ENCODE measurements at regions not wholly inside any gene's neighbourhood (a gene's known extent, or its start where the extent isn't known, plus 50 kb on each side); places are given as distances from the start of the nearest gene placed in this dataset.
"Not testable (repeated sequence)": the region's sequence is repeated elsewhere in the genome, so short reads cannot be mapped to it uniquely, and the experiment has no call there.

DNA sequence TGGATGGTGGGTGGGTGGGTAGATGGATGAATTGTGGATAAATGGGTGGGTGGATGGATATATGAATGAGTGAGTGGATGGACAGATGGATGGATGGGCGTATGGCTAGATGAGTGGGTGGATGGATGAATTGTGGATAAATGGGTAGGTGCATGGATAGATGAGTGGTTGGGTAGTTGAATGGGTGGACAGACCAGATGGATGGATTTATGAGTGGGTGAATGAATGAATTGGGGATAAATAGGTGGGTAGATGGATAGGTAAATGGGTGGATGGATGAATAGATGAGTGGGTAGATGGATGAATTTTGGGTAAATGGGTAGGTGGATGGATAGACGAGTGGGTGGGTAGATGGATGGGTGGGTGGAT is 108.7 kb downstream of the NPIPB11 start:
- DNase-seq; H3K27ac ChIP-seq (ENCODE audit: low read depth in 1 of 2, low read length in 2 of 2); H3K79me2 ChIP-seq (ENCODE audit: insufficient read depth, low read length); H2AFZ ChIP-seq (ENCODE audit: insufficient read depth, low read depth, low read length, poor library complexity, severe bottlenecking); H3K36me3 ChIP-seq (replicated peaks in 1 of 2; ENCODE audit: control insufficient read depth in 1 of 2, insufficient read depth in 2 of 2, low read length in 2 of 2); H3K27me3 Mint-ChIP-seq (ENCODE audit: low read depth in 3 of 3); H3K9ac ChIP-seq (ENCODE audit: insufficient read depth, low read length, poor library complexity, severe bottlenecking); H3K27me3 ChIP-seq (ENCODE audit: control insufficient read depth in 2 of 2, insufficient read depth in 2 of 2, low read length in 2 of 2); H3K9me3 Mint-ChIP-seq; H3K4me3 Mint-ChIP-seq; H3K9me3 ChIP-seq (replicated peaks in 1 of 2; ENCODE audit: control insufficient read depth in 1 of 2, insufficient read depth in 1 of 2, low read length in 2 of 2); H3K4me2 ChIP-seq (replicated peaks; ENCODE audit: extremely low read depth, low read length, poor library complexity, severe bottlenecking); H3K4me3 ChIP-seq (replicated peaks in 1 of 3; ENCODE audit: low read depth in 2 of 3, low read length in 3 of 3); intact Hi-C loops (cut with micrococcal nuclease); H4K20me1 ChIP-seq (ENCODE audit: insufficient read depth, low read length): not testable (repeated sequence)
- Mint-ChIP-seq H3K36me3 (peaks cover 18 to 20% of the 10 kb centered on the region in 2 donors), H3K27ac (peak overlapping the region in 1 of 7 donors; percentile 7), H3K4me1 (peaks cover 24% of the 10 kb centered on the region)
- 100% methylated on average over 1 of the region's 2 CpGs for WGBS (ENCODE audit: insufficient coverage)
- peaks cover 27 to 30% of the 10 kb centered on the region in 2 donors for H3K4me1 ChIP-seq (ENCODE audit: control insufficient read depth in 1 of 2, insufficient read depth in 2 of 2, low read length in 2 of 2)

GRCh38 chr16:29297144-29297808 is 109.2 kb downstream of the NPIPB11 start:
- intact Hi-C loops (cut with micrococcal nuclease): not testable (repeated sequence)
- peaks cover 13 to 15% of the 10 kb centered on the region in 2 donors for H3K36me3 Mint-ChIP-seq

GRCh38 chr16:29296176-29296575 is 110.3 kb downstream of the NPIPB11 start:
- H3K27ac Mint-ChIP-seq; H3K9me3 Mint-ChIP-seq; H3K79me2 ChIP-seq (ENCODE audit: insufficient read depth, low read length); H3K27me3 ChIP-seq (ENCODE audit: control insufficient read depth in 2 of 2, insufficient read depth in 2 of 2, low read length in 2 of 2); H3K4me3 ChIP-seq (replicated peaks in 1 of 3; ENCODE audit: low read depth in 2 of 3, low read length in 3 of 3); intact Hi-C loops (cut with micrococcal nuclease); H2AFZ ChIP-seq (ENCODE audit: insufficient read depth, low read depth, low read length, poor library complexity, severe bottlenecking); H3K9ac ChIP-seq (ENCODE audit: insufficient read depth, low read length, poor library complexity, severe bottlenecking); DNase-seq; H4K20me1 ChIP-seq (ENCODE audit: insufficient read depth, low read length); H3K36me3 ChIP-seq (replicated peaks in 1 of 2; ENCODE audit: control insufficient read depth in 1 of 2, insufficient read depth in 2 of 2, low read length in 2 of 2); H3K27ac ChIP-seq (ENCODE audit: low read depth in 1 of 2, low read length in 2 of 2); H3K27me3 Mint-ChIP-seq (ENCODE audit: low read depth in 3 of 3); H3K4me3 Mint-ChIP-seq; H3K4me2 ChIP-seq (replicated peaks; ENCODE audit: extremely low read depth, low read length, poor library complexity, severe bottlenecking); H3K9me3 ChIP-seq (replicated peaks in 1 of 2; ENCODE audit: control insufficient read depth in 1 of 2, insufficient read depth in 1 of 2, low read length in 2 of 2): not testable (repeated sequence)
- peaks cover 11 to 13% of the 10 kb centered on the region in 2 donors for H3K36me3 Mint-ChIP-seq
- peaks cover 29 to 31% of the 10 kb centered on the region in 2 donors for H3K4me1 ChIP-seq (ENCODE audit: control insufficient read depth in 1 of 2, insufficient read depth in 2 of 2, low read length in 2 of 2)
- peaks cover 27% of the 10 kb centered on the region for H3K4me1 Mint-ChIP-seq
- WGBS (ENCODE audit: insufficient coverage): 100% methylated on average over 8 of the region's 11 CpGs

More at GRCh38 chr16:29297144-29297808, 109.2 kb downstream of the NPIPB11 start:
- peak overlapping the region in 2 of 7 donors; percentile 34 to 59 for H3K27ac Mint-ChIP-seq
- not testable (repeated sequence) for DNase-seq; H3K4me2 ChIP-seq (replicated peaks; ENCODE audit: extremely low read depth, low read length, poor library complexity, severe bottlenecking); H3K9ac ChIP-seq (ENCODE audit: insufficient read depth, low read length, poor library complexity, severe bottlenecking); H3K36me3 ChIP-seq (replicated peaks in 1 of 2; ENCODE audit: control insufficient read depth in 1 of 2, insufficient read depth in 2 of 2, low read length in 2 of 2); H3K4me3 ChIP-seq (replicated peaks in 1 of 3; ENCODE audit: low read depth in 2 of 3, low read length in 3 of 3); H3K4me3 Mint-ChIP-seq; H3K9me3 ChIP-seq (replicated peaks in 1 of 2; ENCODE audit: control insufficient read depth in 1 of 2, insufficient read depth in 1 of 2, low read length in 2 of 2); H4K20me1 ChIP-seq (ENCODE audit: insufficient read depth, low read length); H3K79me2 ChIP-seq (ENCODE audit: insufficient read depth, low read length); H3K27me3 ChIP-seq (ENCODE audit: control insufficient read depth in 2 of 2, insufficient read depth in 2 of 2, low read length in 2 of 2); H3K9me3 Mint-ChIP-seq; H3K27me3 Mint-ChIP-seq (ENCODE audit: low read depth in 3 of 3); H2AFZ ChIP-seq (ENCODE audit: insufficient read depth, low read depth, low read length, poor library complexity, severe bottlenecking); H3K27ac ChIP-seq (ENCODE audit: low read depth in 1 of 2, low read length in 2 of 2)
- peaks cover 27 to 30% of the 10 kb centered on the region in 2 donors for H3K4me1 ChIP-seq (ENCODE audit: control insufficient read depth in 1 of 2, insufficient read depth in 2 of 2, low read length in 2 of 2)
- peaks cover 24% of the 10 kb centered on the region for H3K4me1 Mint-ChIP-seq
- WGBS (ENCODE audit: insufficient coverage): 89% methylated on average over 13 of the region's 17 CpGs

DNA sequence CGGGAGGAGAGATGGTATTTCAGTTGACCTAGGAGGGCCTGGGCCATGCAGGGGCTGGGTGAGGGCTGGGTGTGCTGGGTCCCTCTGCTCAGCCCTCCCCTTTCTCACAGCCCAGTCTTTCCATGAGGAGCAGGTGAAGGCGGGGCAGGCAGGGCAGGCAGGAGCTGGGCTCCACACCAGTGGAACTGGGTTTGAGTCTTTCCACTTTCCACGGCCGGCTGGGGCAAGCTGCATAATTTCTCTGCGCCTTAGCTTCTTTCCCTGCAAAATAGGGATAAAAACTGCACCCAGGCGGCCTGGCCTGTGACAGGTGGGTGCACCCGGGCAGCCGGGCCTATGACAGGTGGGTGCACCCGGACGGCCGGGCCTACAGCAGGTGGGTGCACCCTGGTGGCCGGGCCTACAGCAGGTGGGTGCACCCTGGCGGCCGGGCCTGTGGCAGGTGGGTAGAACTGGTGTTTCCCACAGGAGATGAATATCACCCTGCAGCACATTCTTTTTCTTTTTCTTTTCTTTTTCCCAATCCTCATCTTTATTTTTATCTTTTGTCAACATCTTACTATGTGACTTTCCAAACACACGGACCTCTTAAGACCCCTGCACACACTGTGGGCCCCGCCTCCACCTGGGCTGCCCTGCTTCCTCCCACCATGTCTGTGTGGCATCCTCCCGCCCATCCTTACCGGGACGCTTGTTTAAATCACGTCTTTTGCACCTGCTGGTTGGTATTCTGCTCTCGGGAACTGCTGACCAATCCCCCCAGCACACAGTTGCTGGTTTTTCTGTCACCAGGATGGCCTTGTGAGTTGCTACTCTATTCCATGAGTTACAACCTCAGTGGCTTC is 111.3 kb downstream of the NPIPB11 start:
- H4K20me1 ChIP-seq (ENCODE audit: insufficient read depth, low read length); H3K4me3 ChIP-seq (replicated peaks in 1 of 3; ENCODE audit: low read depth in 2 of 3, low read length in 3 of 3); H3K4me3 Mint-ChIP-seq; H3K9ac ChIP-seq (ENCODE audit: insufficient read depth, low read length, poor library complexity, severe bottlenecking); H3K9me3 ChIP-seq (replicated peaks in 1 of 2; ENCODE audit: control insufficient read depth in 1 of 2, insufficient read depth in 1 of 2, low read length in 2 of 2); H3K27ac ChIP-seq (ENCODE audit: low read depth in 1 of 2, low read length in 2 of 2); H3K4me2 ChIP-seq (replicated peaks; ENCODE audit: extremely low read depth, low read length, poor library complexity, severe bottlenecking); H3K27me3 ChIP-seq (ENCODE audit: control insufficient read depth in 2 of 2, insufficient read depth in 2 of 2, low read length in 2 of 2); DNase-seq; H3K27ac Mint-ChIP-seq; H3K27me3 Mint-ChIP-seq (ENCODE audit: low read depth in 3 of 3); H2AFZ ChIP-seq (ENCODE audit: insufficient read depth, low read depth, low read length, poor library complexity, severe bottlenecking); H3K79me2 ChIP-seq (ENCODE audit: insufficient read depth, low read length); H3K36me3 ChIP-seq (replicated peaks in 1 of 2; ENCODE audit: control insufficient read depth in 1 of 2, insufficient read depth in 2 of 2, low read length in 2 of 2); H3K9me3 Mint-ChIP-seq; intact Hi-C loops (cut with micrococcal nuclease): not testable (repeated sequence)
- peaks cover 28 to 30% of the 10 kb centered on the region in 2 donors for H3K4me1 ChIP-seq (ENCODE audit: control insufficient read depth in 1 of 2, insufficient read depth in 2 of 2, low read length in 2 of 2)
- peaks cover 23% of the 10 kb centered on the region for H3K4me1 Mint-ChIP-seq
- 93% methylated on average over 15 of the region's 21 CpGs for WGBS (ENCODE audit: insufficient coverage)
- peaks cover 11 to 13% of the 10 kb centered on the region in 2 donors for H3K36me3 Mint-ChIP-seq
